ENCODE measurements at regions not wholly inside any gene's neighbourhood (a gene's known extent, or its start where the extent isn't known, plus 50 kb on each side); places are given as distances from the start of the nearest gene placed in this dataset.

DNA sequence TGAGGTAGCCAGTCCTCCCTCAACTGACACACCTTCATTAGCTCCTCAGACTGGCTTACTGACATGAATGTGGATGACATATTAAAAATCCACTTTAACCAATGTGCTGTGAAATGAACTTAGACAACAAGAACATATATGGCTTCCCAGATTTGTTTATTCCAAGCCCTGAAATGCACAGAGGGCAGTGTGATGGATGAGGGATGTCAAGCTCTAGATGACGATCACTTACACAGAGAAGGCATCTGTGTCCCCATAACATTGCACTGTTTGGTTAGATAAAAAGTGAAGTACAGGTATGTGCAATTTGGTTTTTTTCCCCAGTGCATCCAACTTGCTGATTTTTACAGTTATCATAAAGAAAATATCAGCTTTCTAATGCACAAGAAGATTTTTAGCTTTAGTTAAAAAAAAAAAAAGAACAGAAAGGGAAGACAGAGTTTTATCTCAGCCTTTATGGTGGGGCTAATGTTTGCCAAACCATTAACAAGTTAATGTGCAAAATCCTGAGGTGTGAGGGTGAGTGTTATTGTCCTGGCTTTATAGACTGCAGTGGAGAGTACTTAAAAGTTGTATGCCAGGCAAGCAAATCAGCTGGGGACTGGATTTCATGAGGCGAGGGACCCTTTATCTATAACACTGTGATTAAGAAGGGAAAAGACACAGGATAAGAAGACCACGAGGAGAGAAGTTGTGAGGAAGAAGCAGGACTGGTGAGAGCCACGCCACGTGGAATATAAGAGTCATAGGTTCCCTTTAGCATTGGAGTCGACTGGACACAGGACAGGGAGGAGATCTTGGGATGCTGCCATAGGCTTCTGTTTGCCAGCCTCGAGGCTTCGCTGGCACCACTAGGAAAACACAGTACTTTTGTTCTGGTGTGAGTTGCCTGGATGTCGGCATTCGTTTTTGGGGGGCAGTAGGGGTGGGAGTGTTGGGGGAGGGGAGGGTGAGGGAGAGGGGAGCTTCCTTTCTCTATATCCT, 90.0 kb upstream of the BACH2 start:
- no peak overlapping the region for H3K27ac ChIP-seq
- H3K36me3 ChIP-seq: no peaks in the 10 kb centered on the region
- peaks cover 0 to 17% (median 0%) of the 10 kb centered on the region in 4 donors for H3K27me3 ChIP-seq
- TF ChIP-seq, protein P1, sequence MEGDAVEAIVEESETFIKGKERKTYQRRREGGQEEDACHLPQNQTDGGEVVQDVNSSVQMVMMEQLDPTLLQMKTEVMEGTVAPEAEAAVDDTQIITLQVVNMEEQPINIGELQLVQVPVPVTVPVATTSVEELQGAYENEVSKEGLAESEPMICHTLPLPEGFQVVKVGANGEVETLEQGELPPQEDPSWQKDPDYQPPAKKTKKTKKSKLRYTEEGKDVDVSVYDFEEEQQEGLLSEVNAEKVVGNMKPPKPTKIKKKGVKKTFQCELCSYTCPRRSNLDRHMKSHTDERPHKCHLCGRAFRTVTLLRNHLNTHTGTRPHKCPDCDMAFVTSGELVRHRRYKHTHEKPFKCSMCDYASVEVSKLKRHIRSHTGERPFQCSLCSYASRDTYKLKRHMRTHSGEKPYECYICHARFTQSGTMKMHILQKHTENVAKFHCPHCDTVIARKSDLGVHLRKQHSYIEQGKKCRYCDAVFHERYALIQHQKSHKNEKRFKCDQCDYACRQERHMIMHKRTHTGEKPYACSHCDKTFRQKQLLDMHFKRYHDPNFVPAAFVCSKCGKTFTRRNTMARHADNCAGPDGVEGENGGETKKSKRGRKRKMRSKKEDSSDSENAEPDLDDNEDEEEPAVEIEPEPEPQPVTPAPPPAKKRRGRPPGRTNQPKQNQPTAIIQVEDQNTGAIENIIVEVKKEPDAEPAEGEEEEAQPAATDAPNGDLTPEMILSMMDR (IDR thresholded peaks at IDR 0.05): no peak
- TF ChIP-seq POLR2A (IDR thresholded peaks at IDR 0.05): no peak
- no peak for DNase-seq
- intact Hi-C loops (cut with DNase I): loop anchor here (10.0 kb wide), 1 partner anchor 92 kb away; the partner anchor contains the start of gene BACH2
- no peaks in the 10 kb centered on the region for H3K4me1 ChIP-seq
- no peak overlapping the region for H3K4me3 ChIP-seq
- H3K9me3 ChIP-seq: no peaks in the 10 kb centered on the region
- 45 to 59% methylated on average over 8 to 10 of the region's 10 CpGs for WGBS, 2 donors

DNA sequence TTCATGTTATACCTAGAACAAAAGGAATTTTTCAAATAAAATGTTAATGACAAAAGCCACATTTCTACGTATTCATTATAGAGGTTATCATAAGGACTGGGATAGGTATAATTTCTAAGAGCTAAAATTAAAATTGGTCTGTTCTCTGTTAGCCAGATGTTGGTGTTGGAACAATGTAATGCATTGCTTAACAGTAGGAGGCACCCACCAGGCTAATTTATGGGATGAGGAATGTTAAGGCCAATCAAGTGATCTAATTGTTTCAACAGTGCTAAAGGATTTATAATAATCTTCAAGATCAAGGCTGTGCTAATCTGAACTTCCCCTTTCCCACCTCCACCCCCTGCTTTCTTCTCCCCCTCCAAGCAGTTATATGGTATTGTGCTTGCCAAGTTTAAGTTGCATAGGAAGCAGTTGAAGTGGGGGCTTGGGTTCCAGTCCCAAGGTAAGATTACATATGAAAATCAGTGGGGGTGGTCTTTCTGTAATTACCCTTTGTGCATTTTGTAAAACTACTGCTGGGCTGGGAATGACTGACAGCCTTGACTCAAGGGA, 89.2 kb upstream of the BACH2 start:
- Histone ChIP-seq H3K27ac (no peak overlapping the region), H3K4me3 (no peak overlapping the region), H3K9me3 (no peaks in the 10 kb centered on the region), H3K27me3 (peaks cover 0 to 21% (median 0%) of the 10 kb centered on the region in 4 donors), H3K36me3 (no peaks in the 10 kb centered on the region), H3K4me1 (no peaks in the 10 kb centered on the region)
- intact Hi-C loops (cut with DNase I): loop anchor here (10.0 kb wide), 1 partner anchor 91 kb away; the partner anchor contains the start of gene BACH2
- 91 to 97% methylated on average over 1 of the region's 1 CpG for WGBS, 2 donors
- TF ChIP-seq POLR2A (IDR thresholded peaks at IDR 0.05): no peak
- TF ChIP-seq, protein P1 (IDR thresholded peaks at IDR 0.05): no peak
- no peak for DNase-seq

DNA sequence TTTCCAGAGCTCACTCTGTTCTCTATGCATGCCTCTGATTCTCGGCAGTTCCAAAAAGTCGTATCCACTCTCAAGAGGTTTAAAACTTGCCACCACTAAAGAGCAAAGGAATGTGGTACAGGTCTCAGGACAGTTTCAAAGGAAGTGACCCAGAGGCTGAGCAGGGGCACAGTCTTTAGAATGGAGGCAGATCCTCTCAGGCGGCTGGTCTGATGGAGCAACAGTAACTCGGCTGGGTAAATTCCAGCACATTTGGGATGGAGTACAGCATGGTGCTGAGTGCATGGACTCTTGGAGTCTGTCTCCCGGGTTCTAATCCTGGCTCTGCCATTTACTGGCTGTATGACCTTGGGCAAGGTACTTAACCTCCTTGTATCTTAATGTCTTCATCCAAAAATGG, 88.1 kb upstream of the BACH2 start:
- no peaks in the 10 kb centered on the region for H3K36me3 ChIP-seq
- no peak for TF ChIP-seq POLR2A (IDR thresholded peaks at IDR 0.05)
- TF ChIP-seq, protein P1 (IDR thresholded peaks at IDR 0.05): no peak
- H3K4me1 ChIP-seq: no peaks in the 10 kb centered on the region
- intact Hi-C loops (cut with DNase I): loop anchor here (10.0 kb wide), 1 partner anchor 90 kb away; the partner anchor contains the start of gene BACH2
- peaks cover 0 to 21% (median 0%) of the 10 kb centered on the region in 4 donors for H3K27me3 ChIP-seq
- WGBS, 2 donors: 83 to 90% methylated on average over 5 of the region's 5 CpGs
- H3K27ac ChIP-seq: no peak overlapping the region
- DNase-seq: no peak
- H3K4me3 ChIP-seq: no peak overlapping the region
- H3K9me3 ChIP-seq: no peaks in the 10 kb centered on the region

DNA sequence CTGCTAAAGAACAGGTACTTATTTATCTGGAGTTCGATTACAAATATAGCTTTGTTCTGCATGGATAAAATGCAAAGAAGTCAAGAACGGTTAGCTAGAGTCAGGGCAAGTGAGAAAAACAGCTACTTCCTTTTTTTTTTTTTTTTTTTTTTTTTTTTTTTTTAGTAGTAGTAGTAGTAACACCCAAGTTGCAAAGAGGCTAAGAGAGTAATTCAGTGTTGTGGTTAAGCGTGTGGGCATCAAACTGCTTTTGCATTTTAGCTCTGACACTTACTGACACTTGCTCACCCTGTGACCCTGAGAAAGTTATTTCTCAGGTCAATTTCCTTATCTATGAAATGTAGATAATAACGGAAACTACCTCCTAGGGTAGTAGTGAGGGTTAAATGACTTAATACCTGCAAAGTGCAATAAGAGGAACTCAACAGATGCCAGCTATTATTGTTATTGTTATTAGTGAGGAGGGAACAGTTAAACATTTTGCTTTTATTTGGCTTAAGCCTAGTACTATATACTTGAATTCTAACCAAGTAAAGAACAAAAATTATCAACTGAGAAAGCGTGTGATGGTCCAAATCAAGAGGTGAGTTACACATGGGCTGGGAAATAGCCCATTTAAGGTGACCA, 86.7 kb upstream of the BACH2 start:
- no peak for DNase-seq
- no peak overlapping the region for H3K27ac ChIP-seq
- no peaks in the 10 kb centered on the region for H3K36me3 ChIP-seq
- H3K9me3 ChIP-seq: no peaks in the 10 kb centered on the region
- intact Hi-C loops (cut with DNase I): loop anchor here (10.0 kb wide), 1 partner anchor 89 kb away; the partner anchor contains the start of gene BACH2
- peaks cover 0 to 21% (median 0%) of the 10 kb centered on the region in 4 donors for H3K27me3 ChIP-seq
- WGBS, 2 donors: 48 to 54% methylated on average over 5 of the region's 5 CpGs
- TF ChIP-seq, protein P1 (IDR thresholded peaks at IDR 0.05): no peak
- TF ChIP-seq POLR2A (IDR thresholded peaks at IDR 0.05): no peak
- no peak overlapping the region for H3K4me3 ChIP-seq
- H3K4me1 ChIP-seq: no peaks in the 10 kb centered on the region
